Ureter (tissue), 1 donor: ENCODE measurements at regions not wholly inside any gene's neighbourhood (a gene's known extent, or its start where the extent isn't known, plus 50 kb on each side); places are given as distances from the start of the nearest gene placed in this dataset.
"Not testable (repeated sequence)": the region's sequence is repeated elsewhere in the genome, so short reads cannot be mapped to it uniquely, and the experiment has no call there.

Experiments used
- DNase-seq: peaks from one replicate; pipeline ENCODE4 v3.0.0-alpha.2; 2020; ENCODE audit warnings: low spot score
- donor health status: DM: yes; HTN: yes; CAD: no.

DNA sequence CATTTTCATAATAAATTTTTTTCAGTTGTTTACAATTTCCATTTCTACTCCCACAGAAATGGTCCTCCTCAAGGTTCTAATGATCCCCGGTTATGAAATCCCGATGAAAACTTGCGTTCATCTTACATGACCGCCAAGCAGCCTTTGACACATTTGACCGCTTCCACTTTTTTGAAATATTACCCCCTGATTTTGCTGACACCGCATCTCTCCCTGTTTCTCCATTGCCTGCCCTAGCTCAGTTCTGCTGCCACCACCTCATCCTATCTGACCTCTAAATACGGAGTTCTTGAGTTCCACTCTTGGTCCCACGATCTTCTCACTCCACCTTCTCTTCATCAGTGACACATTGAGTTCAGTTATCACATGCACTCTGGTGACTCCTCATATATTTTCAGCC, 74.1 kb downstream of the SLC35B3 start:
- DNase-seq = no peak

DNA sequence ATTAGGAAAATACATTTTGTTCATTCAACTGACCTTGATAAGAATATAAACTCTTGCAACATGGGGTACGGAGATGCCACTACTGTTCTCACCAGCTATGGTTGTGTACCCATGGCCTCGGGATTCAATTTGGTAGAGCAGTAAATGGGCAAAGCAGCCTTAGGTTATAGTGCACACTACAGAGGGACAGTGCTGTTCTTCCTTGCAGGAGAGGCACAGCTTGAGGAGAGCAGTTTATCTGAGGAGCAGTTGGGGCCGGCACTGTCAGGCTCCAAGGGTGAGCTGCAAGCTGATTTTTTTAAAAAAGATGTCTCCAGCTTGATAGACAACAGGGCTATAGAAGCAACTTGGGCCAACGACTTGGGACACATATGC, 82.4 kb downstream of the SLC35B3 start:
- DNase-seq = no peak

- no peak for DNase-seq
Measured at GRCh38 chr6:8352335-8352965, 82.9 kb downstream of the SLC35B3 start.

DNA sequence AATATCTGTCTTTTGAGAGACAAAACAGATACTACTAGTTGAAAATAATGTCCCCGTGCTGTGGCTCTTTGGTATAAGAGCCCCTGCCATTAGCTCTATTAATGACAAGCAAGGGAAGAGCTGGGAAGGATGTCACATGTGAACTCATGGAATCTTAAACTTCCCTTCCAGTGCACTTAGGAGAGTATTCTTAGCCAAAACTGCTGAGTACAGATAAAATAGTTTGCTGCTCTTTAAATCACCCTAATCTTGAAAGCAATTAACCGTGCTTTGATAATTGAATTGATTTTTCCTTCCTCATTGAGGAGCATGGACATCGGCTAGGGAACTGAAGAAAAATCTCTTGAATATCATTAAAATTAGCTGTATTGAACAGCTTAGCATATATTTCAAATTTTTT, 91.7 kb downstream of the SLC35B3 start:
- DNase-seq = no peak

GRCh38 chr6:8342241-8342819, 93.0 kb downstream of the SLC35B3 start:
- no peak for DNase-seq

GRCh38 chr6:8337147-8337546, 98.2 kb downstream of the SLC35B3 start:
- DNase-seq = no peak

- DNase-seq = no peak
Measured at GRCh38 chr6:8336406-8337057, 98.8 kb downstream of the SLC35B3 start.

GRCh38 chr6:8335896-8336295, 99.4 kb downstream of the SLC35B3 start:
- DNase-seq = no peak

DNA sequence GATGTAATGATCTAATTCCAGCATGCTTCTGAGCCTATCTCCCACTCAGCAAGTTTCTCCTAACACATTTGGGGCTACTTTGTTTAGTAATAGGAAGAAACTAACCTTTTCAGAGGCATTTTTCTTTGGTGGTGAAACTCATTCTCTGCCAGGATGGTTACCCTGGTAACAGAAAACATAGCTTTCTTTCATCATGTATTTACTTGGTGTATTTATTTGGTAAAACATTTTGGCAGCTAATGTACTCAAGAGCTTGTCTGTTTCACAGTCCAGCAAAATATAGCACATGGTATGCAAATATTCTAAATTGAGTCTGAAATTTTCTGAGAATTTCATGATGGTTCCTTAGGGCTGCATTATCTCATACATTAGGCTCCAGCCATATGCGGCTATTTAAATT, 100.0 kb downstream of the SLC35B3 start:
- DNase-seq = no peak

- no peak for DNase-seq
Measured at GRCh38 chr6:8334113-8334512, 101.2 kb downstream of the SLC35B3 start.

GRCh38 chr6:8329562-8329961, 105.8 kb downstream of the SLC35B3 start:
- DNase-seq = no peak

- no peak for DNase-seq
Measured at GRCh38 chr6:8325743-8326142, 109.6 kb downstream of the SLC35B3 start.

- no peak for DNase-seq
Measured at GRCh38 chr6:8322659-8323058, 112.7 kb downstream of the SLC35B3 start.

DNA sequence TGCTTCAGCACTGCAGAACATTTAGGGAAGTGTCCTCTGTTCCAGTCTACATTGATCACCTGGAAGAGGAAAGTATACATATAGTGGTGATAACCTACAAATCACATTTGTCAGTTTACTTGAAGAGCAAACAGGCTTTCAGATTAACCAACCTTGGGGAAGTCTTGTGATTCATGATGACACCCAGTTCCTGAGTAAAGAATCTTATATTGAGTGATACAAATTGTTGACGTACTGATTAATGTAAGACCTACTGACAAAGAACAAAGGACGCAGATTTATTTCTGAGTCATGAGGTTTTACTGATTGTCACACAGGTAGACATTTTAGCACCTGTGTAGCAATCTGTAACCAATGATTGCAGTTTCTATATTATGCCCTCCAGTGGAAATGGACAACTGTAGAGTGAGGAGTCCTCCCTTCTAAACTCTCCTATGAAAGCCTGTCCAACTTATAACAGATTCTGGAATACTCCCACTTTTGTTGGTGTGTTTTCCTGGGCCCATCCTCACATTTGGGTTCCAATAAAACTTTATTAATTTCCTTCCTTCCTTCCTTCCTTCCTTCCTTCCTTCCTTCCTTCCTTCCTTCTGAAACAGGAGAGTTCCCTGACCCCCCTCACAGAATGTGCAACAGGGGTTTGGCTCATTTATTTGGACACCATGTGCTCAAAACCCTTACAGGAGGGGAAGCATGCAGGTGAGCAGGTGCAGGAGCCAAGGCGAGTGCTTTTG, 113.5 kb downstream of the SLC35B3 start:
- no peak for DNase-seq

- DNase-seq = no peak
Measured at GRCh38 chr6:8315154-8315553, 120.2 kb downstream of the SLC35B3 start.

DNA sequence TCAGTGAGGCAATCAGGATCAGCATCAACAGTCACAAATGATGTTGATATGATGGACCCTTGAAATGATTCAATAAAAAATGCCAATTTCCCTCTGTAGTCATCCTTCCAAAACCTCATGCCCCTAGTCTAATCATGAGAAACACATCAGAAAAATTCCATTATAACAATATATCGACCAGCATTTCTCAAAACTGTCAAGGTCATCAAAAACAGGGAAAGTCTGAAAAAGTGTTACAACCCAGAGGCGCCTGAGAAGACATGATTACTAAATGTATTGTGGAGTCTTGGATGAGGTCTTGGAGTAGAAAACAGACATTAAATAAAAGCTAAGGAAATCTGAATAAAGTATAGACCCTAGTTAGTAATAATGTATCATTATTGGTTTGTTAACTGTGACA, 133.8 kb downstream of the SLC35B3 start:
- no peak for DNase-seq

DNA sequence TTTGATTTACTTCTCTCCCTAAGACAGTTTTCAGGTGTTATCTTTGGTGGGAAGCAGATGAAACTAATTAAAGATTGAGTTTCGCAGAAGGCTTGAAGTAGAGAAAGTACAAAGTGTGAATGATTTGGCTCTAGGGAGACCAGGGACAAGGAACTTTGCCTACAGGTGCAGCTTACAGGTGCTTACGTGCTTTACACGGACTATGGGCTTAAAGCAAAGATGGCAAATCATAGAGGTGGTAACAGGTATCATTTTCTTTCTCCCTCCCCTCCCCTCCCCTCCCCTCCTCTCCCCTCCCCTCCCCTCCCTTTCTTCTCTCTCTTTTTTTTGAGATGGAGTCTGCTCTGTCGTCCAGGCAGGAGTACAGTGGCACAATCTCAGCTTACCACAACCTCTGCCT, 136.3 kb downstream of the SLC35B3 start:
- no peak for DNase-seq

DNA sequence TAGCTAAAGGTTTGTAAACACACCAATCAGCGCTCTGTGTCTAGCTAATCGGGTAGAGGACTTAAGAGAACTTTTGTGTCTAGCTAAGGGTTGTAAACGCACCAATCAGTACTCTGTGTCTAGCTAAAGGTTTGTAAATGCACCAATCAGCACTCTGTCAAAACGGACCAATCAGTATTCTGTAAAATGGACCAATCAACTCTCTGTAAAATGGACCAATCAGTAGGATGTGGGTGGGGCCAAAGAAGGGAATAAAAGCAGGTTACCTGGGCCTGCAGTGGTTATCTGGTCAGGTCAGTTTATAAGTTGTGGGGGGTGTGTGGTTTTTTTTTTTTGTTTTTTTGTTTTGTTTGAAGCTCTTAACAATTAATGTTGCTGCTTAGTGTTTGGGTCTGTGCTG, 152.4 kb downstream of the SLC35B3 start:
- not testable (repeated sequence) for DNase-seq

DNA sequence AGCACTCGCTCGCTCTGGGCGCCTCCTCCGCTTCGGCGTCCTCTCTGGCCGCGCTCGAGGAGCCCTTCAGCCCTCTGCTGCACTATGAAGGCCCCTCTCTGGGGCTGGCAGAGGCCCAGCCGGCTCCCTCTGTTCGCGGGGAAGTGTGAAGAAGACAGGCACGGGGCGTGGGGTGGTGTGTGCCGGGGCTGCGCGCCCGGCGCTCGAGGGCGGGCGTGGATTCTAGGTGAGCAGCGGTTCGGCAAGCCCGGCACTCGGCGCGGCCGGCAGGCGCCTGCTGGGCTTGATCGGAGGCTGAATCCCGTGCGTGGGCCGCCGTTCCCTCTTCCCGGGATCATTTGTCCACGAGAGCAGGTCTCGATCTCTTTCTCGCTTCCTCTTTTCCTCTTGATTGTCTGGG, 153.0 kb downstream of the SLC35B3 start:
- no peak for DNase-seq

DNA sequence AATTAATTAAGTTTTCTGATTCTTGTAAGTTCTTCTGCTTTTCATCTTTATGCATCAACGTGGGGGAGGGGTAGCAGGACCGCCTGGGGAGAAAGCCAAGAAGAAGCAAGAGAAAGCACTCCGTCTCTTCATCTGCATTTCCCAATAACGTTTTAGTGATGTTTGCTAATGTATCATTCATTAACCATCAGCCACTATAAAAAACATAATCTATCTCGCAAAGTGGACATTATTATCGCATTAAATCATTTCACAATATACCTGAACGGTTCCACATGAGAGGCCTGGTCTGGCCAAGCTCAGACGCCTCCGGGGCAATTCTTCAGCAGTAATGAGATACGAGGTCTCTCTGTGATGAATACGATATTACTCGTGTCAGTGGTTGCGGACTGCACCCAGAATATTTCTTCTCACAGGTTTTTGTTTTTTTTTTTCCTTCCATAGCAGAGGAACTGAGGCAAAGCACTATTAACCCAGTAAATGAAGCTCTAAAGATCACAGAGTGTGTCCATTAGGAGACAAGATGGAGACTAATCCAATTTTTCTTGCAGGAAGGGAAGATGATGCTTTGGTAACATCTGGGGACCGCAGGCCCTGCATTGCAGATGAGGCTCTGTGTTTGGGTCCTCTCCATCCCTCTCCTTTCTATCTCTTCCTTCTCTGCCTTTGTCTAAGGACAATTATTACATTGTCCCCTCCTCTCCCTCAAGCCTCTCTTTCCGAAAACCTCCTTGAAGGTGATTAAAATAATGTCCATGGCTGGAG, 156.1 kb downstream of the SLC35B3 start:
- DNase-seq = no peak

DNA sequence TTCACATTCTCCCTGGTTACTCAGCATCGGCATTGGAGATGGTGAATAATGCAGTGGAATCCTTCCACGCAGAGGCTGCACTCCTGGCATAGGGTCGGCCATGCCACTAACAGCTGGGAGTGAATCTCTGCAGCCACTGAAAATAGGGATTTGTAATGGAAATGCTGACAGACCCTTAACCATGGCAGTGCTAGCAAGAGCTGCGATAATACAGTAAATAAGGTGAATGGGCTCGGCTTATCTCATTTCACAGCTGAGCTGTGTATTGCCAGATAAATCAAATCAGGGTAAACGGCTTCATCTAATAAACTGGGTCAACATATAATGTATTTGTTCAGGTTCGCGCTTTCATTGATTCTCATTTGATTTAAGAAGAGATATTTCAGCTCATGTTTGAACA, 156.8 kb downstream of the SLC35B3 start:
- DNase-seq = no peak

- no peak for DNase-seq
Measured at GRCh38 chr6:8277769-8278168, 157.6 kb downstream of the SLC35B3 start.
